ENCODE measurements at regions not wholly inside any gene's neighbourhood (a gene's known extent, or its start where the extent isn't known, plus 50 kb on each side); places are given as distances from the start of the nearest gene placed in this dataset.

- TF ChIP-seq CTCF (IDR thresholded peaks at IDR 0.05; ENCODE audit: low read depth, low read length, poor library complexity, severe bottlenecking) (no peak), EZH2phosphoT487 (IDR thresholded peaks at IDR 0.05; ENCODE audit: borderline replicate concordance, low read length) (no peak)
Measured at GRCh38 chr6:145538989-145539388, 196.3 kb downstream of the EPM2A start.
